ENCODE measurements at regions not wholly inside any gene's neighbourhood (a gene's known extent, or its start where the extent isn't known, plus 50 kb on each side); places are given as distances from the start of the nearest gene placed in this dataset.

DNA sequence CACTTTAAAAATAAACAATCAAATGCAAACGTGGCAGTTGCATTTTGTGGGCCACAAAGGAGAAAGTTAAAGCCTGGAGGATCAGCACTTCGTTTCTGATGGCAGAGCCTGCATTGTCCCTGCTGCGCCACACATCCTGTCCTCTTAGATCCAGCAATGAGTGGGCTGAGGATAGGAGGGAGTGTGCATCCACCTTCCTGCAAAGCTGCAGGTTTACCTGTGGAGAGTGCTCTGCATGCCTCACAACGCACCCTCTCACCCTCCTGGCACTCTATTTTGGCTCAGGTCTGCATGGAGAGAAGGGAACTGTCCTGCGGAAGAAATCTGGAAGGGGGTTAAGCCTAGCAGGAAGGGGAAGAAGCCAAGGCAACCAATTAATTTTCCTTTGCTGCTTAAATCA lies 212.2 kb upstream of the SLC24A2 start:
- Histone ChIP-seq H3K27ac (ENCODE audit: low read depth, low read length) (no peak overlapping the region), H3K9me3 (ENCODE audit: insufficient read depth, low read depth, low read length) (no peaks in the 10 kb centered on the region), H3K36me3 (ENCODE audit: insufficient read depth, low read length) (no peaks in the 10 kb centered on the region), H3K27me3 (ENCODE audit: insufficient read depth, low read length) (no peaks in the 10 kb centered on the region), H3K4me1 (ENCODE audit: insufficient read depth, low read length) (0 out of 2 replicates have a peak, but pooled peaks cover 4% of the 10 kb centered on the region), H3K4me3 (ENCODE audit: low read length) (no peak overlapping the region), H3K9ac (ENCODE audit: low read depth, low read length) (no peak overlapping the region)
- WGBS = 64% methylated on average over 5 of the region's 5 CpGs

DNA sequence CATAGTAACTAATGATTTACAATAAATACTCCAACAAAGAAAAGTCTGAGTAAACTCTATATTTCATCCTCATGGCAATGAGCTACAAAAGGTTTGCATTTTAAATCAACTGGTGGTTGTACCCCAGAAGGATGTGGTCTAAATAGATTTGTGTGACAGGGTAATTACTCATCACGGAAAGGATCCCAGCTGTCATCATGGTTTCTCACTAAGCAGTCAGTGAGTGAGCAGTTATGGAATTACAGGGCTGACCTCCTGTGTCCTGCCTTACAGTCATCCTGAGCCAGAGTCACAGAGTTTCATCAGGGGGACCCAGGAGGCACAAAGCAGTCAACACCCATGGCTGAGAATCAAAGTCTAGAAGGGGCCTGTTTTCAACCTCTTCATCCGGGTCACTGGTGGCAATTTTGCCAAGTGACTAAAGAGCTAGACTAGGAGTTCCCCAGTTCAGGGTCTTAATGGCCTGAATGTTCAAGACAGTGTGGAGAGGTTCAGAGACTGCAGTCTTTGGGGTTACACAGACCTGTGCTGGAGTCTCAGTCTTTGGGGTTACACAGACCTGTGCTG lies 210.7 kb upstream of the SLC24A2 start:
- H3K27ac ChIP-seq (ENCODE audit: low read depth, low read length) = no peak overlapping the region
- no peaks in the 10 kb centered on the region for H3K36me3 ChIP-seq (ENCODE audit: insufficient read depth, low read length)
- WGBS = 93% methylated on average over 2 of the region's 2 CpGs
- H3K4me3 ChIP-seq (ENCODE audit: low read length) = no peak overlapping the region
- H3K4me1 ChIP-seq (ENCODE audit: insufficient read depth, low read length) = 0 out of 2 replicates have a peak, but pooled peaks cover 4% of the 10 kb centered on the region
- H3K27me3 ChIP-seq (ENCODE audit: insufficient read depth, low read length) = no peaks in the 10 kb centered on the region
- no peak overlapping the region for H3K9ac ChIP-seq (ENCODE audit: low read depth, low read length)
- H3K9me3 ChIP-seq (ENCODE audit: insufficient read depth, low read depth, low read length) = no peaks in the 10 kb centered on the region

DNA sequence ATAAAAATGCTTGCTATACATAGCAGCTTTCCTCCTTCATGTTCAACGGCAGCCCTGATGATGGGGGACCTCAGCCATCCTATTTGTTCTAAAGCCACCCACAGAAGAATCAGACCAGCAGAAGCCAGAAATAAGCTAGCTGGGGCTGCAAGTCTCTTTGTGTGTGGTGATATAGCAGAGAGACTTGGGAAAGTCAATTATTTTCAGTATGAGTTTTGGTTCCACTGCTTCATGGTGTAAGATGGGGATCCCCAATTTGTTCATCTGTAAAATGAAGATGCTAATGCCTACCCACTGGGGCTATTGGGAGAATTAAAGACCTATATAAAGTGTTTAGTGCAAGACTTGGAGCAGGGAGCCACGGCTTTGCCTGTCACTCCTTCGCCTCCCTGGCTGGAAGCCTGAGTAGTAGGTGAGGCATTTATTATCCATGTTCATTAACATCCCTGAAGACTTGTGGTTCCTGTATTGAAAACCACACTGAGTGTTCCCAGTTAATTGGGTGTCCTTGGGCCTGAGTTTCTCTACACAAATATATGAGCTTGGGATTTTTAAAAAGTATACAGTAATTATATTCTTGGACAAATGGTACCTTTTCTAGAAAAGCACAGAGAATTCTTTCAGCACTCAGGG lies 210.1 kb upstream of the SLC24A2 start:
- Histone ChIP-seq H3K4me3 (ENCODE audit: low read length) (no peak overlapping the region), H3K36me3 (ENCODE audit: insufficient read depth, low read length) (no peaks in the 10 kb centered on the region), H3K9me3 (ENCODE audit: insufficient read depth, low read depth, low read length) (no peaks in the 10 kb centered on the region), H3K27ac (ENCODE audit: low read depth, low read length) (no peak overlapping the region), H3K9ac (ENCODE audit: low read depth, low read length) (no peak overlapping the region), H3K4me1 (ENCODE audit: insufficient read depth, low read length) (0 out of 2 replicates have a peak, but pooled peaks cover 4% of the 10 kb centered on the region), H3K27me3 (ENCODE audit: insufficient read depth, low read length) (no peaks in the 10 kb centered on the region)
- WGBS = 100% methylated on average over 2 of the region's 3 CpGs

DNA sequence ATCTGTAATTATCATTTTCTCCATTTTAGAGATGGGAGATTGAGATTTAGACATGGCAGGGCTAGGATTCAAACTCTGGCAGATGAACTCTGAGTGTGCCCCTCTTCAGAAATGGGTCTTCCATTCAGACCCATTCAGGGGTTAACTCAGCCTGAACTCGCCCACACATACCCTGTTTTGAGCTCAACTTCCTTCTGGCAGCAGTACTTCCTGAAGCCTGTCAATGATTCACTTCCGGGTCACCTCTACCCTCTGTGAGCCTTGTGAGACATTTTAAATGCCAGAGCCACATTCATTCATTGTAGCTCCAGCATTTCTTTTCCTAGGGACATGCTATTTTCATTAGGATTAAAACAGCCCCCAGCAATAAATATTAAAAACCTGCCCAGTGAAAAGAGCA lies 209.3 kb upstream of the SLC24A2 start:
- H3K36me3 ChIP-seq (ENCODE audit: insufficient read depth, low read length) = no peaks in the 10 kb centered on the region
- no peak overlapping the region for H3K27ac ChIP-seq (ENCODE audit: low read depth, low read length)
- H3K27me3 ChIP-seq (ENCODE audit: insufficient read depth, low read length) = no peaks in the 10 kb centered on the region
- no peak overlapping the region for H3K4me3 ChIP-seq (ENCODE audit: low read length)
- H3K9me3 ChIP-seq (ENCODE audit: insufficient read depth, low read depth, low read length) = no peaks in the 10 kb centered on the region
- WGBS = 83% methylated on average over 2 of the region's 2 CpGs
- H3K9ac ChIP-seq (ENCODE audit: low read depth, low read length) = no peak overlapping the region
- H3K4me1 ChIP-seq (ENCODE audit: insufficient read depth, low read length) = 0 out of 2 replicates have a peak, but pooled peaks cover 4% of the 10 kb centered on the region

DNA sequence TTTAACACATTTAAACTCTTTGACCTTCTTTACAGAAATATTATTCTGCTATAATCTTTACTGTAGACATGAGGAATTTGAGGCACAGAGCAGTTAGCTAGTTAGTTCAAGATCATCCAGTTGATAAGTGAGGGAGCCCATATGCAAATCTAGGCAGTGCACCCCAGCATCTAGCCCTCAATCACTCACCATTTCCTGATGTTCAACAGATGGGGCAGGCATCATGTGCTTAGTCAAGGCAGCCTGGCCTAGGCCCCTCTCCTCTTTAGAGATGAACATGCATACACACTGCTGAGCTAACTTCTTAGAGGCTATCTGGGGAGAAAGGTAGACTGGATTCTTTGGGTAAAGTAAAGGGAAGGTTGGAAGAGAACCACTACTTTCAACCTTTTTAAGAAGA lies 206.8 kb upstream of the SLC24A2 start:
- H3K9me3 ChIP-seq (ENCODE audit: insufficient read depth, low read depth, low read length) = no peaks in the 10 kb centered on the region
- no peak overlapping the region for H3K4me3 ChIP-seq (ENCODE audit: low read length)
- H3K4me1 ChIP-seq (ENCODE audit: insufficient read depth, low read length) = no peaks in the 10 kb centered on the region
- H3K36me3 ChIP-seq (ENCODE audit: insufficient read depth, low read length) = no peaks in the 10 kb centered on the region
- no peaks in the 10 kb centered on the region for H3K27me3 ChIP-seq (ENCODE audit: insufficient read depth, low read length)
- no peak overlapping the region for H3K27ac ChIP-seq (ENCODE audit: low read depth, low read length)
- H3K9ac ChIP-seq (ENCODE audit: low read depth, low read length) = no peak overlapping the region

DNA sequence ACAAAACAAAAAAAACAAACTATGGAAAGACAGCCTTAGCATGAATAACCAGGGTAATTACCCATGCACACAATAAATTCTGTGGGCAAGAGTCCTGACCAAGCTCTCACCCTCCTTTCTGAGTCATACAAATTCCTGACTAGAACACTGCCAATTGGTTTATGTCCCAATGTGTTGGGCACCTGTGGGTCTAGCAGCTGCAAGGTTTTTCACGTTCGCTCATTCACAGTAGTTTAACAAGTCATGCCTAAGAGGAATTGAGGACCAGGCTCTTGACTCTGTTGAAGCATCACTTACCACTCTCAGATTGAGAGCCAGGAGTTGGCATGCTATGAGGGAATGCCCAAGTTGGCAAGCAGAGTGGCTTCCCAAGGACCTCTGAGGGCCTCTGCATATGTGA lies 205.5 kb upstream of the SLC24A2 start:
- no peak overlapping the region for H3K27ac ChIP-seq (ENCODE audit: low read depth, low read length)
- no peak overlapping the region for H3K9ac ChIP-seq (ENCODE audit: low read depth, low read length)
- no peaks in the 10 kb centered on the region for H3K36me3 ChIP-seq (ENCODE audit: insufficient read depth, low read length)
- 97% methylated on average over 2 of the region's 2 CpGs for WGBS
- H3K4me3 ChIP-seq (ENCODE audit: low read length) = no peak overlapping the region
- no peaks in the 10 kb centered on the region for H3K9me3 ChIP-seq (ENCODE audit: insufficient read depth, low read depth, low read length)
- no peaks in the 10 kb centered on the region for H3K4me1 ChIP-seq (ENCODE audit: insufficient read depth, low read length)
- no peaks in the 10 kb centered on the region for H3K27me3 ChIP-seq (ENCODE audit: insufficient read depth, low read length)

DNA sequence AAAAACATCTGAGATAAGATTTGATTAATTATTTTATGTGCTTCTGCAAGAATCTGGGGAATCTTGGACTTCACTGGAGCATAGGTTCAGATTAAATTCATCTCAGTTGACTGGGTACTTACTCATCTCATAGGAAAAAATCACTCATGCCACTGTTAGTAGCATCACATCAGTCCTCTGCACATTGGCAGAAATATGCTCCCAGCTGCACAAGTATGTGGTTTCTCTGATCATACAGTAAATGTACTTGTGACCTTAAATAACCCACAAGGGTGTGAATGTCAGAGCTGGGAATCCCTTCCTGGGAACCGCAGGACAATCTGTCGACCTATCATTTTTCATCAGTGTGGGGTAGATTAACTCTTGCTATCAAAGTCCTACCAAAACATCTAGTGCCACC lies 203.7 kb upstream of the SLC24A2 start:
- Histone ChIP-seq H3K36me3 (ENCODE audit: insufficient read depth, low read length) (no peaks in the 10 kb centered on the region), H3K9ac (ENCODE audit: low read depth, low read length) (no peak overlapping the region), H3K4me3 (ENCODE audit: low read length) (no peak overlapping the region), H3K27ac (ENCODE audit: low read depth, low read length) (no peak overlapping the region), H3K9me3 (ENCODE audit: insufficient read depth, low read depth, low read length) (no peaks in the 10 kb centered on the region), H3K27me3 (ENCODE audit: insufficient read depth, low read length) (no peaks in the 10 kb centered on the region), H3K4me1 (ENCODE audit: insufficient read depth, low read length) (no peaks in the 10 kb centered on the region)
- WGBS = 79% methylated on average over 2 of the region's 2 CpGs

DNA sequence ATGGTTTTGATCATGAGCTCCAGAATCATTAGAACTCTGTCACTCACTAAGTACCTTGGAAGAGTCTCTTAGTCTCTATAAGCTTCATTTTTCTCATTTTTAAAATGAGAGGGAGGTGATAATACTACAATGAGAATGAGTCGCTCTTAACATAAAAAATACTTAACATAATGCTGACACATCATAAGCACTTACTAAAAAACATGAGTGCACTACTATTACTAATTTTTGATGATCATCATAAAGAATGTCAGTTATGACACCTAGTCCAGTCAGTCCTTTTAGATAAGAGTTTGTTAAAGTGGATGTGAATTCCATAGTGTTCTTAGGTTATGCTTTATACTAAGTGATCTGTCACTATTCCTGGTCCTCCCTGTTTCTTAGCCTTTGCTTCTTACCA lies 200.4 kb upstream of the SLC24A2 start:
- Histone ChIP-seq H3K9ac (ENCODE audit: low read depth, low read length) (no peak overlapping the region), H3K27ac (ENCODE audit: low read depth, low read length) (no peak overlapping the region), H3K36me3 (ENCODE audit: insufficient read depth, low read length) (no peaks in the 10 kb centered on the region), H3K4me1 (ENCODE audit: insufficient read depth, low read length) (no peaks in the 10 kb centered on the region), H3K9me3 (ENCODE audit: insufficient read depth, low read depth, low read length) (no peaks in the 10 kb centered on the region), H3K27me3 (ENCODE audit: insufficient read depth, low read length) (no peaks in the 10 kb centered on the region), H3K4me3 (ENCODE audit: low read length) (no peak overlapping the region)
- no CpG with 5 or more reads among the region's 1 CpG for WGBS

DNA sequence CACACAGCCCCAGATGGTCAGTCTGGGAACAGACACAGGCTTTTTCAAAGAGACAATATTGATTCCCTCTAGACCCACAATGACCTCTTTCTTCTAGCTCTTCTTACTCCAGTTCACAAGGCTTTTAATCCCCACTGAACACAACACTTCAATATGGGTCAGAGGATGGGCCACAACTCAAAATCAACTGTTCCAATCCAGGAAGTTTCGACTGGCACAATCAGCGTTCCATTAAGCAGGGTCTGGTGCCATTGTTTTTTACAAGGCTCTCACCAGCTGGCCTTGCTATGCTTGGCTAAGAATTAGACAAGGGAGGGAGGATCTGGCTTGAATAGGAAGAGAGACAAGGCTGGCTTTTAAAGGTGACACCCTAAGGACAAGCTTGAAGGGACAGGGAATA lies 199.4 kb upstream of the SLC24A2 start:
- H3K9ac ChIP-seq (ENCODE audit: low read depth, low read length) = no peak overlapping the region
- H3K4me1 ChIP-seq (ENCODE audit: insufficient read depth, low read length) = no peaks in the 10 kb centered on the region
- no peaks in the 10 kb centered on the region for H3K27me3 ChIP-seq (ENCODE audit: insufficient read depth, low read length)
- no peaks in the 10 kb centered on the region for H3K9me3 ChIP-seq (ENCODE audit: insufficient read depth, low read depth, low read length)
- H3K4me3 ChIP-seq (ENCODE audit: low read length) = no peak overlapping the region
- WGBS = 92% methylated on average over 2 of the region's 2 CpGs
- no peaks in the 10 kb centered on the region for H3K36me3 ChIP-seq (ENCODE audit: insufficient read depth, low read length)
- no peak overlapping the region for H3K27ac ChIP-seq (ENCODE audit: low read depth, low read length)

DNA sequence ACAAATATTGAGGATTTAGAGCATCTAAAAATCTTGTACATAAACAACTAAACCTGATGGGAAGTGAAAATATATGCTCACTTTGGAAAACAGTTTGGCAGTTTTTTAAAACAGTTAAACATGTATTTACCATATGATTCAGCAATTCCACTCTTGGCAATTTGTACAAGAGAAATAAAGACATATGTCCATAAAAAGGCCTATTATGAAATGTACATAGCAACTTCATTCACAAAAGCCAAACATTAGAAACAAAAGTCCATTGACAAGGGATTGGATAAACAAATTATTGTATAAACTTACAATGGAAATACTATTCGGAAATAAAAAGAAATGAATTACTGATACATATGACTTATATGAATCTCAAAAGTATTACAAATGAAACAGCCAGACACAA lies 196.2 kb upstream of the SLC24A2 start:
- Histone ChIP-seq H3K27ac (ENCODE audit: low read depth, low read length) (no peak overlapping the region), H3K36me3 (ENCODE audit: insufficient read depth, low read length) (no peaks in the 10 kb centered on the region), H3K9ac (ENCODE audit: low read depth, low read length) (no peak overlapping the region), H3K9me3 (ENCODE audit: insufficient read depth, low read depth, low read length) (no peaks in the 10 kb centered on the region), H3K4me3 (ENCODE audit: low read length) (no peak overlapping the region), H3K4me1 (ENCODE audit: insufficient read depth, low read length) (no peaks in the 10 kb centered on the region), H3K27me3 (ENCODE audit: insufficient read depth, low read length) (no peaks in the 10 kb centered on the region)
- WGBS = no CpG with 5 or more reads among the region's 1 CpG

DNA sequence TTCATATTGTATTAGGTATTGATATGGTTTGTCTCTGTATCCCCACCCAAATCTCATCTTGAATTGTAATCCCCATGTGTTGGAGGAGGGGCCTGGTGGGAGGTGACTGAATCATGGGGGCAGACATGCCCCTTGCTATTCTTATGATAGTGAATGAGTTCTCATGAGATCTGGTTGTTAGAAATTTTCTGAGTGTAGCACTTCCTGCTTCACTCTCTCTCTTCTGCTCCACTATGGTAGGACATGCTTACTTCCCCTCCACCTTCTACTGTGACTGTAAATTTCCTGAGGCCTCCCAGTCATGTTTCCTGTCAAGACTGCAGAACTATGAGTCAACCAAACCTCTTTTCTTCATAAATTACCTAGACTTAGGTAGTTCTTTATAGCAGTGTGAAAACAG lies 187.4 kb upstream of the SLC24A2 start:
- H3K4me1 ChIP-seq (ENCODE audit: insufficient read depth, low read length) = no peaks in the 10 kb centered on the region
- no peak overlapping the region for H3K9ac ChIP-seq (ENCODE audit: low read depth, low read length)
- H3K4me3 ChIP-seq (ENCODE audit: low read length) = no peak overlapping the region
- no peaks in the 10 kb centered on the region for H3K9me3 ChIP-seq (ENCODE audit: insufficient read depth, low read depth, low read length)
- no peaks in the 10 kb centered on the region for H3K27me3 ChIP-seq (ENCODE audit: insufficient read depth, low read length)
- no peaks in the 10 kb centered on the region for H3K36me3 ChIP-seq (ENCODE audit: insufficient read depth, low read length)
- no peak overlapping the region for H3K27ac ChIP-seq (ENCODE audit: low read depth, low read length)

DNA sequence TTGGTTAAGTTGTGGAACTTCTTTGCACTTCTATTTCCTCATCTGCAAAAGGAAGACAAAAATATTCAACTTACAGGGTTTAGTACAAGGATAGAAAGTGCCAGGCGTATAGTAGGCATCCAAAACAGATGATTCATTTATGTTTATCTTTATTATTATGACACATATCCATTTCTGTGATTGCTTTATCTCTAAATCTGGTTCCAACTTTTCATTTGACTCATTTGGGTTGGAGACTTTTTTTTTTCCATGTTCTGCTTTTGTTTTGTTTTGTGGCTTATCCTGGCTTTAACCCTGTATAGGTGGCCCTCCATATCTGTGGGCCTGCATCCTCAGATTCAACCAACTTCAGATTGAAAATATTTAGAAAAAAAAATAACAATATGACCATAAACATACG lies 186.7 kb upstream of the SLC24A2 start:
- 80% methylated on average over 1 of the region's 2 CpGs for WGBS
- Histone ChIP-seq H3K9ac (ENCODE audit: low read depth, low read length) (no peak overlapping the region), H3K27me3 (ENCODE audit: insufficient read depth, low read length) (no peaks in the 10 kb centered on the region), H3K4me3 (ENCODE audit: low read length) (no peak overlapping the region), H3K9me3 (ENCODE audit: insufficient read depth, low read depth, low read length) (no peaks in the 10 kb centered on the region), H3K36me3 (ENCODE audit: insufficient read depth, low read length) (no peaks in the 10 kb centered on the region), H3K27ac (ENCODE audit: low read depth, low read length) (no peak overlapping the region), H3K4me1 (ENCODE audit: insufficient read depth, low read length) (no peaks in the 10 kb centered on the region)
